H9 (cell line): ENCODE measurements at regions not wholly inside any gene's neighbourhood (a gene's known extent, or its start where the extent isn't known, plus 50 kb on each side); places are given as distances from the start of the nearest gene placed in this dataset.

ENCODE experiments used
- DNase-seq: peaks from one replicate; pipeline ENCODE4 v3.0.0-alpha.2; 2017
- H2AFZ ChIP-seq: one replicate; pipeline ENCODE4 v1.6.1; 2013; ENCODE audit warnings: mild to moderate bottlenecking, low read length, control low read depth, moderate library complexity
- H2AK5ac ChIP-seq: 2 replicates; pipeline ENCODE4 v1.6.1; 2013; ENCODE audit warnings: low read length, control low read depth, mixed read lengths; ENCODE audit not compliant: insufficient read length
- H2BK120ac ChIP-seq: one replicate; pipeline ENCODE4 v1.6.1; 2013; ENCODE audit warnings: low read depth, mild to moderate bottlenecking, low read length, control low read depth, inconsistent platforms; ENCODE audit not compliant: poor library complexity, severe bottlenecking
- H2BK12ac ChIP-seq: 2 replicates; pipeline ENCODE4 v1.6.1; 2013; ENCODE audit warnings: low read length, control low read depth, mixed read lengths, low read depth; ENCODE audit not compliant: insufficient read length
- H2BK15ac ChIP-seq: 2 replicates; pipeline ENCODE4 v1.6.1; 2013; ENCODE audit warnings: low read depth, low read length, control low read depth
- H2BK20ac ChIP-seq: one replicate; pipeline ENCODE4 v1.6.1; 2013; ENCODE audit warnings: low read depth, mild to moderate bottlenecking, low read length, control low read depth, inconsistent platforms; ENCODE audit not compliant: poor library complexity, severe bottlenecking
- H2BK5ac ChIP-seq: 2 replicates; pipeline ENCODE4 v1.6.1; 2013; ENCODE audit warnings: low read length, control low read depth, mixed read lengths; ENCODE audit not compliant: insufficient read length
- H3K14ac ChIP-seq: 2 replicates; pipeline ENCODE4 v1.6.1; 2013; ENCODE audit warnings: low read length, control low read depth; ENCODE audit not compliant: insufficient read depth
- H3K18ac ChIP-seq: 2 replicates; pipeline ENCODE4 v1.6.1; 2013; ENCODE audit warnings: low read depth, mild to moderate bottlenecking, mixed read lengths, low read length, control low read depth; ENCODE audit not compliant: insufficient read length
- H3K23ac ChIP-seq: 2 replicates; pipeline ENCODE4 v1.6.1; 2013; ENCODE audit warnings: low read length, control low read depth, mixed read lengths, low read depth; ENCODE audit not compliant: insufficient read length
- H3K23me2 ChIP-seq: 2 replicates; pipeline ENCODE4 v1.6.1; 2013; ENCODE audit warnings: low read depth, mild to moderate bottlenecking, mixed read lengths, low read length, control low read depth; ENCODE audit not compliant: insufficient read length, poor library complexity, severe bottlenecking
- H3K27ac ChIP-seq: 2 replicates; pipeline ENCODE4 v1.5.1; 2013; ENCODE audit warnings: low read length, control low read depth, mixed read lengths, low read depth; ENCODE audit not compliant: insufficient read length
- H3K27me3 ChIP-seq: 2 replicates; pipeline ENCODE4 v1.6.1; 2013; ENCODE audit warnings: low read length, control low read depth, inconsistent platforms; ENCODE audit not compliant: insufficient read depth
- H3K4ac ChIP-seq: 2 replicates; pipeline ENCODE4 v1.6.1; 2013; ENCODE audit warnings: low read depth, mild to moderate bottlenecking, control low read depth, inconsistent platforms, low read length, moderate library complexity
- H3K4me1 ChIP-seq: 2 replicates; pipeline ENCODE4 v1.6.1; 2013; ENCODE audit warnings: low read length, control low read depth, inconsistent platforms; ENCODE audit not compliant: insufficient read depth
- H3K4me2 ChIP-seq: 2 replicates; pipeline ENCODE4 v1.6.1; 2013; ENCODE audit warnings: low read length, control low read depth, mixed read lengths; ENCODE audit not compliant: insufficient read length, insufficient read depth
- H3K56ac ChIP-seq: 2 replicates; pipeline ENCODE4 v1.6.1; 2013; ENCODE audit warnings: low read depth, mild to moderate bottlenecking, mixed read lengths, low read length, control low read depth; ENCODE audit not compliant: insufficient read length
- H3K79me1 ChIP-seq: 2 replicates; pipeline ENCODE4 v1.6.1; 2013; ENCODE audit warnings: low read depth, mild to moderate bottlenecking, moderate library complexity, low read length, control low read depth, inconsistent platforms; ENCODE audit not compliant: insufficient read depth, poor library complexity, severe bottlenecking
- H3K79me2 ChIP-seq: 2 replicates; pipeline ENCODE4 v1.6.1; 2013; ENCODE audit warnings: low read length, control low read depth, inconsistent platforms; ENCODE audit not compliant: insufficient read depth
- H3K9ac ChIP-seq: 2 replicates; pipeline ENCODE4 v1.6.1; 2013; ENCODE audit warnings: low read length, control low read depth, mixed read lengths; ENCODE audit not compliant: insufficient read length; ENCODE audit errors: extremely low read depth
- H3K9me3 ChIP-seq: one replicate; pipeline ENCODE4 v1.6.1; 2013; ENCODE audit warnings: low read depth, low read length, inconsistent platforms; ENCODE audit not compliant: control insufficient read depth
- H3T11ph ChIP-seq: one replicate; pipeline ENCODE4 v1.6.1; 2013; ENCODE audit warnings: mild to moderate bottlenecking, low read length, control low read depth, inconsistent platforms
- H4K20me1 ChIP-seq: one replicate; pipeline ENCODE4 v1.6.1; 2013; ENCODE audit not compliant: control insufficient read depth, insufficient read length, insufficient read depth
- H4K5ac ChIP-seq: 2 replicates; pipeline ENCODE4 v1.6.1; 2013; ENCODE audit warnings: low read depth, mild to moderate bottlenecking, mixed read lengths, low read length, control low read depth; ENCODE audit not compliant: insufficient read length
- H4K8ac ChIP-seq: replicated peaks from 2 replicates; pipeline ENCODE4 v1.6.1; 2013; ENCODE audit warnings: low read length, control low read depth, mixed read lengths, low read depth; ENCODE audit not compliant: insufficient read length
- H4K91ac ChIP-seq: 2 replicates; pipeline ENCODE4 v1.6.1; 2013; ENCODE audit warnings: low read depth, mild to moderate bottlenecking, moderate library complexity, mixed read lengths, low read length, control low read depth; ENCODE audit not compliant: insufficient read length
- H3K27ac Mint-ChIP-seq, 3 experiments: 2 replicates in 2 of 3; 3 replicates in 1 of 3; pipeline ENCODE4 v1.8.0; 2020 to 2021; ENCODE audit warnings: mixed read lengths in 3 of 3, mild to moderate bottlenecking in 1 of 3, moderate library complexity in 1 of 3
- H3K27me3 Mint-ChIP-seq: 2 replicates; pipeline ENCODE4 v1.8.0; 2021; ENCODE audit warnings: low read depth, mild to moderate bottlenecking, moderate library complexity, mixed read lengths
- H3K36me3 Mint-ChIP-seq, 3 experiments: 2 replicates in 2 of 3; 3 replicates in 1 of 3; pipeline ENCODE4 v1.8.0; 2020 to 2021; ENCODE audit warnings: low read depth in 3 of 3, mixed read lengths in 3 of 3; ENCODE audit not compliant: insufficient read depth in 1 of 3
- H3K4me1 Mint-ChIP-seq, 2 experiments: 2 replicates each; pipeline ENCODE4 v1.8.0; 2020; ENCODE audit warnings: mixed read lengths in 2 of 2
- H3K4me3 Mint-ChIP-seq, 2 experiments: 2 replicates in 1 of 2; 3 replicates in 1 of 2; pipeline ENCODE4 v1.8.0; 2020 to 2021; ENCODE audit warnings: mild to moderate bottlenecking in 2 of 2, mixed read lengths in 2 of 2, moderate library complexity in 1 of 2
- H3K9me3 Mint-ChIP-seq, 2 experiments: 2 replicates in 1 of 2; 3 replicates in 1 of 2; pipeline ENCODE4 v1.8.0; 2020; ENCODE audit warnings: mild to moderate bottlenecking in 2 of 2, mixed read lengths in 2 of 2, moderate library complexity in 1 of 2
- WGBS: extraction: QIAGEN DNeasy Blood & Tissue Kit; methylation state at CpG from one replicate; pipeline ENCODE4 v1.1.7; 2013; ENCODE audit warnings: missing lambda C conversion rate, low lambda C conversion rate, mixed read lengths; ENCODE audit not compliant: insufficient read length; ENCODE audit errors: extremely low coverage; 5-methylcytosine and 5-hydroxymethylcytosine counted together
- TF ChIP-seq, protein P1 (sequence below): fragments of 200-600 bp; sonication (generic); conservative IDR thresholded peaks from 3 replicates; pipeline ENCODE4 v1.8.0; 2021; ENCODE audit warnings: antibody characterized with exemption, mild to moderate bottlenecking

GRCh38 chr18:71707400-71707799 is 836.7 kb downstream of the CBLN2 start:
- H3K36me3 Mint-ChIP-seq: no peaks in the 10 kb centered on the region; a peak in 1 of 7 replicates
- TF ChIP-seq, protein P1, sequence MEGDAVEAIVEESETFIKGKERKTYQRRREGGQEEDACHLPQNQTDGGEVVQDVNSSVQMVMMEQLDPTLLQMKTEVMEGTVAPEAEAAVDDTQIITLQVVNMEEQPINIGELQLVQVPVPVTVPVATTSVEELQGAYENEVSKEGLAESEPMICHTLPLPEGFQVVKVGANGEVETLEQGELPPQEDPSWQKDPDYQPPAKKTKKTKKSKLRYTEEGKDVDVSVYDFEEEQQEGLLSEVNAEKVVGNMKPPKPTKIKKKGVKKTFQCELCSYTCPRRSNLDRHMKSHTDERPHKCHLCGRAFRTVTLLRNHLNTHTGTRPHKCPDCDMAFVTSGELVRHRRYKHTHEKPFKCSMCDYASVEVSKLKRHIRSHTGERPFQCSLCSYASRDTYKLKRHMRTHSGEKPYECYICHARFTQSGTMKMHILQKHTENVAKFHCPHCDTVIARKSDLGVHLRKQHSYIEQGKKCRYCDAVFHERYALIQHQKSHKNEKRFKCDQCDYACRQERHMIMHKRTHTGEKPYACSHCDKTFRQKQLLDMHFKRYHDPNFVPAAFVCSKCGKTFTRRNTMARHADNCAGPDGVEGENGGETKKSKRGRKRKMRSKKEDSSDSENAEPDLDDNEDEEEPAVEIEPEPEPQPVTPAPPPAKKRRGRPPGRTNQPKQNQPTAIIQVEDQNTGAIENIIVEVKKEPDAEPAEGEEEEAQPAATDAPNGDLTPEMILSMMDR: no peak
- H3K4ac ChIP-seq: no peak overlapping the region

More at GRCh38 chr18:71707400-71707799, 836.7 kb downstream of the CBLN2 start:
- H3K9ac ChIP-seq: no peak overlapping the region
- H4K91ac ChIP-seq: no peak overlapping the region
- no peak overlapping the region for H3K23ac ChIP-seq
- Mint-ChIP-seq H3K4me3 (no peak overlapping the region), H3K27ac (no peak overlapping the region), H3K9me3 (no peaks in the 10 kb centered on the region; a peak in 2 of 5 replicates), H3K4me1 (peaks cover 5% of the 10 kb centered on the region in 2 experiments; a peak in 3 of 4 replicates), H3K27me3 (no peaks in the 10 kb centered on the region)
- H3K27me3 ChIP-seq: no peaks in the 10 kb centered on the region
- H3K4me1 ChIP-seq: no peaks in the 10 kb centered on the region
- no peak overlapping the region for H3K27ac ChIP-seq
- no peak overlapping the region for H2AFZ ChIP-seq
- no peak overlapping the region for H2BK20ac ChIP-seq
- H3T11ph ChIP-seq: no peak overlapping the region
- H2BK12ac ChIP-seq: no peak overlapping the region
- H2AK5ac ChIP-seq: no peak overlapping the region
- no peak for DNase-seq
- no CpG with 5 or more reads among the region's 1 CpG for WGBS
- no peaks in the 10 kb centered on the region for H3K23me2 ChIP-seq
- H3K4me2 ChIP-seq: no peak overlapping the region
- no peak overlapping the region for H2BK120ac ChIP-seq
- H3K79me2 ChIP-seq: no peaks in the 10 kb centered on the region
- H3K14ac ChIP-seq: no peak overlapping the region
- no peak overlapping the region for H2BK5ac ChIP-seq
- no peak overlapping the region for H4K8ac ChIP-seq
- H4K5ac ChIP-seq: no peak overlapping the region
- H3K56ac ChIP-seq: no peak overlapping the region
- H3K79me1 ChIP-seq: no peaks in the 10 kb centered on the region
- no peak overlapping the region for H2BK15ac ChIP-seq
- no peaks in the 10 kb centered on the region for H4K20me1 ChIP-seq
- H3K18ac ChIP-seq: no peak overlapping the region
- no peaks in the 10 kb centered on the region for H3K9me3 ChIP-seq
